HG03354 (cell line): ENCODE measurements at regions not wholly inside any gene's neighbourhood (a gene's known extent, or its start where the extent isn't known, plus 50 kb on each side); places are given as distances from the start of the nearest gene placed in this dataset.
A peak's percentile ranks its signal among the peaks of the same experiment; 100 is the strongest.

Experiments used
- ATAC-seq: cut with Tn5 transposase; IDR thresholded peaks from one replicate; pipeline ENCODE4 v1.9.1; 2021; ENCODE audit warnings: mild to moderate bottlenecking; ENCODE audit not compliant: unreplicated experiment, poor library complexity, severe bottlenecking

- no peak for ATAC-seq
Measured at GRCh38 chr12:68446901-68447796, 115.0 kb upstream of the MDM1 start.

GRCh38 chr12:68447797-68448260 is 115.7 kb upstream of the MDM1 start:
- ATAC-seq: no peak

GRCh38 chr12:68449196-68449595 is 117.0 kb upstream of the MDM1 start:
- ATAC-seq: no peak

- ATAC-seq: no peak
Measured at GRCh38 chr12:68450947-68451260, 118.7 kb upstream of the MDM1 start.

GRCh38 chr12:68451261-68452077 is 119.3 kb upstream of the MDM1 start:
- ATAC-seq: peak; percentile 73

- ATAC-seq: no peak
Measured at GRCh38 chr12:68452078-68452715, 120.0 kb upstream of the MDM1 start.

GRCh38 chr12:68453278-68453677 is 121.1 kb upstream of the MDM1 start:
- ATAC-seq: no peak

GRCh38 chr12:68453876-68454275 is 121.7 kb upstream of the MDM1 start:
- no peak for ATAC-seq

- ATAC-seq: no peak
Measured at GRCh38 chr12:68454892-68455291, 122.7 kb upstream of the MDM1 start.

GRCh38 chr12:68455691-68456345 is 123.7 kb upstream of the MDM1 start:
- no peak for ATAC-seq

GRCh38 chr12:68458866-68459265 is 126.7 kb upstream of the MDM1 start:
- no peak for ATAC-seq

GRCh38 chr12:68460236-68460635 is 128.1 kb upstream of the MDM1 start:
- no peak for ATAC-seq

GRCh38 chr12:68461645-68462044 is 129.5 kb upstream of the MDM1 start:
- no peak for ATAC-seq

- ATAC-seq: no peak
Measured at GRCh38 chr12:68462803-68463202, 130.6 kb upstream of the MDM1 start.

- no peak for ATAC-seq
Measured at GRCh38 chr12:68465227-68465626, 133.1 kb upstream of the MDM1 start.

- no peak for ATAC-seq
Measured at GRCh38 chr12:68467514-68467913, 135.4 kb upstream of the MDM1 start.

GRCh38 chr12:68468036-68468435 is 135.9 kb upstream of the MDM1 start:
- ATAC-seq: no peak

- no peak for ATAC-seq
Measured at GRCh38 chr12:68469113-68469512, 137.0 kb upstream of the MDM1 start.

GRCh38 chr12:68470664-68471328 is 138.6 kb upstream of the MDM1 start:
- ATAC-seq: no peak
